Adrenal gland (tissue), 9 donors: ENCODE measurements at regions not wholly inside any gene's neighbourhood (a gene's known extent, or its start where the extent isn't known, plus 50 kb on each side); places are given as distances from the start of the nearest gene placed in this dataset.

Source experiments
- DNase-seq, 7 donors: peaks; one replicate each; pipeline ENCODE4 v3.0.0-alpha.2; 2019 to 2020
- H3K27ac ChIP-seq, 5 donors: fragments of 200-600 bp; sonication (generic) in 4 of 5; 1 replicate in 3 of 5; 2 replicates in 2 of 5; pipeline versions ENCODE4 v1.5.1 to v1.8.0; 2016 to 2020; ENCODE audit warnings: mild to moderate bottlenecking in 1 of 5
- H3K27me3 ChIP-seq: fragments of 200-600 bp; 2 replicates; pipeline ENCODE4 v1.8.0; 2021
- H3K36me3 ChIP-seq, 2 donors: fragments of 200-600 bp; replicated peaks in 1 of 2; 1 replicate in 1 of 2; 2 replicates in 1 of 2; pipeline versions ENCODE4 v1.5.1 to v1.8.0; 2018 to 2022
- H3K4me1 ChIP-seq, 2 donors: fragments of 200-600 bp; replicated peaks in 1 of 2; 1 replicate in 1 of 2; 2 replicates in 1 of 2; pipeline versions ENCODE4 v1.5.1 to v1.8.0; 2018 to 2021
- H3K4me3 ChIP-seq, 4 donors: fragments of 200-600 bp; sonication (generic) in 3 of 4; one replicate each; pipeline ENCODE4 v1.5.1; 2016 to 2018
- H3K9me3 ChIP-seq, 3 donors: fragments of 200-600 bp; sonication (generic) in 1 of 3; replicated peaks in 1 of 3; 1 replicate in 2 of 3; 2 replicates in 1 of 3; pipeline versions ENCODE4 v1.5.1 to v1.8.0; 2016 to 2021
- CTCF ChIP-seq, 6 experiments: fragments of 450-650 bp in 4 of 6; fragments of 200-600 bp in 2 of 6; sonication (generic) in 1 of 6; IDR thresholded peaks; 1 replicate in 5 of 6; 2 replicates in 1 of 6; pipeline versions ENCODE4 v1.5.1 to v1.8.0; 2016 to 2021; ENCODE audit warnings: antibody characterized with exemption in 6 of 6, mild to moderate bottlenecking in 2 of 6, moderate library complexity in 1 of 6
- POLR2A ChIP-seq, 2 donors: fragments of 450-650 bp; IDR thresholded peaks; one replicate each; pipeline ENCODE4 v1.6.1; 2017; ENCODE audit warnings: antibody characterized with exemption in 2 of 2, mild to moderate bottlenecking in 2 of 2, moderate library complexity in 1 of 2
- WGBS, 4 donors: extraction: QIAGEN DNeasy Blood & Tissue Kit in 2 of 4; methylation state at CpG; one replicate each; pipeline versions ENCODE4 v1.1.5 to v1.1.7; 2013 to 2017; 5-methylcytosine and 5-hydroxymethylcytosine counted together
- intact Hi-C, 2 donors: fragments of 100-400 bp; cut with DNase I; formaldehyde crosslinking; loops; one replicate each; pipeline versions ENCODE4 v1.14.1 to v1.15.0; 2022 to 2023
- donor health status: healthy with polysubstance abuse.
- donor health status: Bipolar disorder and iron deficiency.
- donor health status: DM: yes; HTN: yes; CAD: no.
- donor health status: DM: no; HTN: no; CAD: no.
- donor health status: DM: no; HTN: no; CAD: no.

GRCh38 chr14:101371799-101372793 lies 189.2 kb upstream of the DIO3 start:
- no peak for TF ChIP-seq POLR2A (IDR thresholded peaks at IDR 0.05)
- H3K27ac ChIP-seq, result no peak overlapping the region
- H3K9me3 ChIP-seq, result no peaks in the 10 kb centered on the region
- H3K4me3 ChIP-seq, result no peak overlapping the region
- no peaks in the 10 kb centered on the region for H3K27me3 ChIP-seq
- no peaks in the 10 kb centered on the region for H3K4me1 ChIP-seq
- intact Hi-C loops, result no loop called here
- WGBS, 4 donors, result 79 to 87% (median 82%) methylated on average over 18 of the region's 18 CpGs
- no peaks in the 10 kb centered on the region for H3K36me3 ChIP-seq
- DNase-seq, result no peak

GRCh38 chr14:101372894-101373620 lies 188.2 kb upstream of the DIO3 start:
- Histone ChIP-seq H3K27me3 (no peaks in the 10 kb centered on the region), H3K9me3 (no peaks in the 10 kb centered on the region), H3K36me3 (no peaks in the 10 kb centered on the region), H3K27ac (no peak overlapping the region), H3K4me3 (no peak overlapping the region), H3K4me1 (no peaks in the 10 kb centered on the region)
- intact Hi-C loops, result no loop called here
- no peak for DNase-seq
- no peak for TF ChIP-seq POLR2A (IDR thresholded peaks at IDR 0.05)
- WGBS, 4 donors, result 76 to 83% (median 78%) methylated on average over 15 to 16 of the region's 16 CpGs

GRCh38 chr14:101373690-101374295 lies 187.5 kb upstream of the DIO3 start:
- no peak for DNase-seq
- Histone ChIP-seq H3K9me3 (no peaks in the 10 kb centered on the region), H3K4me1 (no peaks in the 10 kb centered on the region), H3K4me3 (no peak overlapping the region), H3K27me3 (no peaks in the 10 kb centered on the region), H3K27ac (no peak overlapping the region), H3K36me3 (no peaks in the 10 kb centered on the region)
- intact Hi-C loops, result no loop called here
- WGBS, 4 donors, result 83 to 89% (median 87%) methylated on average over 17 to 22 of the region's 22 CpGs
- TF ChIP-seq CTCF (IDR thresholded peaks at IDR 0.05) (no peak), POLR2A (IDR thresholded peaks at IDR 0.05) (no peak)

- H3K27me3 ChIP-seq, result no peaks in the 10 kb centered on the region
- no peak for DNase-seq
- TF ChIP-seq CTCF (IDR thresholded peaks at IDR 0.05), result no peak
- no peak for TF ChIP-seq POLR2A (IDR thresholded peaks at IDR 0.05)
- 75 to 79% (median 79%) methylated on average over 19 of the region's 19 CpGs for WGBS, 4 donors
- H3K9me3 ChIP-seq, result no peaks in the 10 kb centered on the region
- no peak overlapping the region for H3K4me3 ChIP-seq
- no peak overlapping the region for H3K27ac ChIP-seq
- intact Hi-C loops, result no loop called here
- H3K4me1 ChIP-seq, result no peaks in the 10 kb centered on the region
- no peaks in the 10 kb centered on the region for H3K36me3 ChIP-seq
Measured at GRCh38 chr14:101374373-101375338, 186.6 kb upstream of the DIO3 start.
